ENCODE measurements at regions not wholly inside any gene's neighbourhood (a gene's known extent, or its start where the extent isn't known, plus 50 kb on each side); places are given as distances from the start of the nearest gene placed in this dataset.

- TF ChIP-seq EP300 (IDR thresholded peaks at IDR 0.05; ENCODE audit: borderline replicate concordance in 1 of 2, low read depth in 1 of 2, low read length in 1 of 2) (no peak), CTCF (IDR thresholded peaks at IDR 0.05) (no peak), RAD21 (IDR thresholded peaks at IDR 0.05; ENCODE audit: low read length) (no peak), NRF1 (IDR thresholded peaks at IDR 0.05; ENCODE audit: low read depth, low read length) (no peak), CHD2 (IDR thresholded peaks at IDR 0.05; ENCODE audit: low read length, partially characterized antibody) (no peak), GATA2 (CRISPR knock-in tag; IDR thresholded peaks at IDR 0.05) (no peak), POLR2AphosphoS5 (IDR thresholded peaks at IDR 0.05; ENCODE audit: low read depth, low read length) (no peak), FOXM1 (IDR thresholded peaks at IDR 0.05; ENCODE audit: low read depth) (no peak), EZH2phosphoT487 (IDR thresholded peaks at IDR 0.05; ENCODE audit: borderline replicate concordance, low read depth) (no peak), GABPA (IDR thresholded peaks at IDR 0.05; ENCODE audit: low read depth) (no peak), NFIC (IDR thresholded peaks at IDR 0.05; ENCODE audit: borderline replicate concordance) (no peak), JUND (IDR thresholded peaks at IDR 0.05) (no peak), USF2 (IDR thresholded peaks at IDR 0.05; ENCODE audit: borderline replicate concordance, low read depth, low read length) (no peak)
These were observed 58.9 kb upstream of the IRAK1BP1 start for GRCh38 chr6:78808356-78808891.
